GM12878 (cell line): ENCODE measurements at regions not wholly inside any gene's neighbourhood (a gene's known extent, or its start where the extent isn't known, plus 50 kb on each side); places are given as distances from the start of the nearest gene placed in this dataset.

Experiments used
- ATAC-seq: fragments of 200-7000 bp; cut with Tn5 transposase; 3 replicates; pipeline ENCODE4 v1.9.1; 2020; ENCODE audit warnings: mild to moderate bottlenecking, moderate library complexity
- BruUV-seq: library from RNA; stranded (reverse); fragments of 400-500 nt; replicated peaks from 2 replicates; lab custom pipeline; 2021; lab: Mats Ljungman, UMichigan
- CTCF ChIA-PET: fragments of 300-600 bp; sonication (Branson Sonifier 250); formaldehyde crosslinking; extraction: SDS; loops from one replicate; lab custom pipeline; 2021; ENCODE audit warnings: inconsistent platforms; lab: Yijun Ruan, JAX
- POLR2A ChIA-PET: fragments of 350-600 bp; formaldehyde crosslinking; extraction: SDS; loops from one replicate; lab custom pipeline; 2021; ENCODE audit warnings: inconsistent platforms; lab: Charles Lee
- RAD21 ChIA-PET: fragments of 300-600 bp; sonication (Branson Sonifier 250); formaldehyde crosslinking; loops from one replicate; lab custom pipeline; 2023; ENCODE audit warnings: antibody characterized with exemption; ENCODE audit not compliant: unreplicated experiment; lab: Charles Lee
- SMC1A ChIA-PET: fragments of 300-600 bp; sonication (Branson Sonifier 250); formaldehyde crosslinking; loops from one replicate; lab custom pipeline; 2023; ENCODE audit not compliant: unreplicated experiment, uncharacterized antibody; lab: Charles Lee
- DNase-seq: peaks from one replicate; pipeline ENCODE4 v3.0.0-alpha.2; 2011; ENCODE audit warnings: low read depth, low spot score
- FAIRE-seq: peaks from 3 replicates; lab custom pipeline; 2011; peaks lifted over from hg19 to GRCh38; lab: Jason Lieb, UNC
- H2AFZ ChIP-seq: 2 replicates; pipeline ENCODE4 v1.6.0; 2011; ENCODE audit warnings: low read depth, low read length, control low read depth; ENCODE audit not compliant: control insufficient read depth
- H3K27ac ChIP-seq: 2 replicates; pipeline ENCODE4 v1.5.1; 2011; ENCODE audit warnings: control low read depth; ENCODE audit not compliant: control insufficient read depth, insufficient read depth
- H3K27me3 ChIP-seq, 2 experiments: replicated peaks in 1 of 2; 2 replicates each; pipeline versions ENCODE4 v1.6.0 to v1.6.1; 2011; ENCODE audit warnings: low read length in 1 of 2; ENCODE audit not compliant: control insufficient read depth in 2 of 2, insufficient read depth in 2 of 2
- H3K36me3 ChIP-seq, 2 experiments: 2 replicates each; pipeline ENCODE4 v1.5.1; 2011; ENCODE audit warnings: low read length in 1 of 2; ENCODE audit not compliant: control insufficient read depth in 2 of 2, insufficient read depth in 2 of 2
- H3K4me1 ChIP-seq: 2 replicates; pipeline ENCODE4 v1.6.1; 2011; ENCODE audit warnings: mild to moderate bottlenecking, low read length, moderate library complexity, mixed read lengths; ENCODE audit not compliant: control insufficient read depth, insufficient read depth
- H3K4me2 ChIP-seq: 2 replicates; pipeline ENCODE4 v1.6.0; 2011; ENCODE audit warnings: control low read depth; ENCODE audit not compliant: control insufficient read depth, insufficient read depth
- H3K4me3 ChIP-seq: fragments of 200-600 bp; sonication (generic); 2 replicates; pipeline ENCODE4 v1.5.1; 2016
- H3K79me2 ChIP-seq: 2 replicates; pipeline ENCODE4 v1.6.0; 2011; ENCODE audit warnings: low read length; ENCODE audit not compliant: control insufficient read depth, insufficient read depth
- H3K9ac ChIP-seq: 2 replicates; pipeline ENCODE4 v1.8.0; 2011; ENCODE audit warnings: low read length, control low read depth, mixed read lengths; ENCODE audit not compliant: control insufficient read depth, insufficient read depth
- H3K9me3 ChIP-seq: replicated peaks from 3 replicates; pipeline ENCODE4 v1.5.1; 2011; ENCODE audit warnings: mild to moderate bottlenecking, low read length; ENCODE audit not compliant: control insufficient read depth, insufficient read depth
- H4K20me1 ChIP-seq: 2 replicates; pipeline ENCODE4 v1.6.0; 2011; ENCODE audit not compliant: control insufficient read depth, insufficient read depth
- BMI1 ChIP-seq: fragments of 450-650 bp; IDR thresholded peaks from 2 replicates; pipeline ENCODE4 v1.6.1; 2016; ENCODE audit warnings: mild to moderate bottlenecking, moderate library complexity, borderline replicate concordance
- CEBPB ChIP-seq, 2 experiments: fragments of 150-350 bp in 1 of 2; IDR thresholded peaks; 2 replicates each; pipeline ENCODE4 v1.6.1; 2012 to 2014; ENCODE audit warnings: low read depth in 2 of 2, low read length in 2 of 2, borderline replicate concordance in 1 of 2, inconsistent platforms in 1 of 2
- FOXK2 ChIP-seq: fragments of 450-650 bp; IDR thresholded peaks from 2 replicates; pipeline ENCODE4 v1.6.1; 2017; ENCODE audit warnings: mild to moderate bottlenecking, moderate library complexity
- IRF4 ChIP-seq: IDR thresholded peaks from 2 replicates; pipeline ENCODE4 v1.6.1; 2011; ENCODE audit warnings: low read depth, low read length
- MEF2A ChIP-seq: IDR thresholded peaks from 2 replicates; pipeline ENCODE4 v1.6.1; 2011; ENCODE audit warnings: low read depth, mild to moderate bottlenecking, low read length, moderate library complexity; ENCODE audit not compliant: insufficient read depth
- MYC ChIP-seq: IDR thresholded peaks from 2 replicates; pipeline ENCODE4 v1.6.1; 2011; ENCODE audit warnings: mild to moderate bottlenecking, low read length, moderate library complexity, inconsistent platforms; ENCODE audit not compliant: insufficient read depth, insufficient replicate concordance, insufficient read length, severe bottlenecking
- SMAD1 ChIP-seq: fragments of 450-650 bp; IDR thresholded peaks from 2 replicates; pipeline ENCODE4 v1.6.1; 2018; ENCODE audit warnings: mild to moderate bottlenecking, low read depth; ENCODE audit not compliant: partially characterized antibody
- WGBS: methylation state at CpG from one replicate; pipeline ENCODE4 v1.1.6; 2016; ENCODE audit warnings: low lambda C conversion rate; ENCODE audit not compliant: insufficient replicate concordance, insufficient coverage; ENCODE audit errors: missing lambda C conversion rate; 5-methylcytosine and 5-hydroxymethylcytosine counted together
- in situ Hi-C: fragments of 300-500 bp; cut with MboI; formaldehyde crosslinking; loops from 9 replicates; pipeline ENCODE4 v1.14.3; 2018; ENCODE audit warnings: mixed read lengths
- intact Hi-C: fragments of 100-400 bp; cut with micrococcal nuclease; formaldehyde crosslinking; loops from one replicate; pipeline ENCODE4 v1.14.2; 2022; ENCODE audit not compliant: unreplicated experiment
- TF ChIP-seq, protein P1 (sequence below): fragments of 450-650 bp; IDR thresholded peaks from 2 replicates; pipeline ENCODE4 v1.6.1; 2016; ENCODE audit warnings: mild to moderate bottlenecking

DNA sequence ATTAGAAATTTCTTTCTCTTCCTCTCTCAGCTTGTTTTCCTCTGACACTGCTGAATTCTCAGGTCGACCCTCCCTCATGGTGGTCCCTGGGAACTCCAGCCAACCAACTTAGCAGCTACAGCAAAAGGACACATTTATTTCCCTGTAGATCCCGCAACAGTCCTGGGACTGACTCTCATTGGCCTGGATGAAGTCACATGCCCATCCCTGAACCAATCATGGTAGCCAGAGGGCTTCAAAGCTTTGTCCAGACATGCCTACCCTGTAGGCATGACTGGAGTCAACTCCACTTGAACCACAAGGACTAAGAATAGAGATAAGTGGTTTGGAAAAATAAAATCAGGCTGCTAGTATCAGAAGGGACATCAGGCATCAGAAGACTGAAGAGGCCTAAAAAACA lies 84.6 kb upstream of the LRRC55 start:
- no peak overlapping the region for H3K4me3 ChIP-seq
- in situ Hi-C loops = no loop called here
- SMC1A ChIA-PET = no interaction called here
- H3K4me2 ChIP-seq = no peak overlapping the region
- FAIRE-seq (no peak), DNase-seq (no peak), ATAC-seq (no peak)
- RAD21 ChIA-PET = no interaction called here
- 24% methylated on average over 2 of the region's 2 CpGs for WGBS
- no peaks in the 10 kb centered on the region for H3K27me3 ChIP-seq
- H3K27ac ChIP-seq = no peak overlapping the region
- POLR2A ChIA-PET = no interaction called here
- intact Hi-C loops = no loop called here
- no peaks in the 10 kb centered on the region for H3K79me2 ChIP-seq
- H3K36me3 ChIP-seq = no peaks in the 10 kb centered on the region
- TF ChIP-seq CEBPB (IDR thresholded peaks at IDR 0.05; ENCODE audit: borderline replicate concordance in 1 of 2, low read depth in 2 of 2, low read length in 2 of 2) (no peak), IRF4 (no peak), SMAD1 (no peak), MEF2A (no peak)
- TF ChIP-seq, protein P1, sequence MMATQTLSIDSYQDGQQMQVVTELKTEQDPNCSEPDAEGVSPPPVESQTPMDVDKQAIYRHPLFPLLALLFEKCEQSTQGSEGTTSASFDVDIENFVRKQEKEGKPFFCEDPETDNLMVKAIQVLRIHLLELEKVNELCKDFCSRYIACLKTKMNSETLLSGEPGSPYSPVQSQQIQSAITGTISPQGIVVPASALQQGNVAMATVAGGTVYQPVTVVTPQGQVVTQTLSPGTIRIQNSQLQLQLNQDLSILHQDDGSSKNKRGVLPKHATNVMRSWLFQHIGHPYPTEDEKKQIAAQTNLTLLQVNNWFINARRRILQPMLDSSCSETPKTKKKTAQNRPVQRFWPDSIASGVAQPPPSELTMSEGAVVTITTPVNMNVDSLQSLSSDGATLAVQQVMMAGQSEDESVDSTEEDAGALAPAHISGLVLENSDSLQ = no peak
- no peaks in the 10 kb centered on the region for H3K4me1 ChIP-seq
- H2AFZ ChIP-seq = no peak overlapping the region
- CTCF ChIA-PET = interaction anchor here (1.4 kb wide), 1 partner anchor 22 kb away, joined by 3 read pairs; no protein-coding TSS in a partner anchor
- no peak overlapping the region for H3K9ac ChIP-seq
- H4K20me1 ChIP-seq = no peaks in the 10 kb centered on the region
- no TSS peak for BruUV-seq
- no peaks in the 10 kb centered on the region for H3K9me3 ChIP-seq

DNA sequence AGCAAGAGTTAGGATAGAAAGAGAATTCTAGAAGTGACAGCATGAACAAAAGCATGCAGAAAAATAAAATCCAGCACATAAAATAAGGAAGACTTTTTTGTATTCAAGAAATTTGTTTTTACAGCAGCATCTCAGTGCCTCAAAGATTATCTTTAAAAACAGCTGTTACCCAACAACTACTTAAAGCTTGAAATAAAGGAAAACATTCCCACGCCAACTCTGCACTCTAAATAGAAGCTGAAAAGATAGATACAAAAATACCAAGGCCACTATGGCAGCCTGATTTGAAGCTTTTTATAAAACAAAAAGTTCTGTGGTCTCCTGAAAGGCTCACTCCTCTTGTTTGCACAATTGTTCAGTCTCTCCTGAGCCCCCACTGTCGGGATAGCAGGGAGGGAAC lies 83.6 kb upstream of the LRRC55 start:
- Histone ChIP-seq H2AFZ (no peak overlapping the region), H3K4me1 (no peaks in the 10 kb centered on the region), H3K4me2 (no peak overlapping the region), H3K79me2 (no peaks in the 10 kb centered on the region), H4K20me1 (no peaks in the 10 kb centered on the region), H3K4me3 (no peak overlapping the region), H3K27ac (no peak overlapping the region), H3K36me3 (no peaks in the 10 kb centered on the region), H3K27me3 (no peaks in the 10 kb centered on the region), H3K9me3 (no peaks in the 10 kb centered on the region), H3K9ac (no peak overlapping the region)
- BruUV-seq = no TSS peak
- intact Hi-C loops (no loop called here), in situ Hi-C loops (no loop called here)
- CTCF ChIA-PET = interaction anchor here (1.4 kb wide), 1 partner anchor 20 kb away, joined by 3 read pairs; no protein-coding TSS in a partner anchor
- no peak for FAIRE-seq
- ATAC-seq = no peak
- RAD21 ChIA-PET = no interaction called here
- SMC1A ChIA-PET = no interaction called here
- WGBS = 19% methylated on average over 2 of the region's 2 CpGs
- no peak for DNase-seq
- TF ChIP-seq FOXK2 = no peak
- TF ChIP-seq BMI1 = no peak
- TF ChIP-seq MYC = no peak
- POLR2A ChIA-PET = no interaction called here
